HG03432 (cell line): ENCODE measurements at regions not wholly inside any gene's neighbourhood (a gene's known extent, or its start where the extent isn't known, plus 50 kb on each side); places are given as distances from the start of the nearest gene placed in this dataset.

Experiments used
- ATAC-seq: cut with Tn5 transposase; IDR thresholded peaks from one replicate; pipeline ENCODE4 v1.9.1; 2021; ENCODE audit warnings: mild to moderate bottlenecking, moderate library complexity; ENCODE audit not compliant: unreplicated experiment

DNA sequence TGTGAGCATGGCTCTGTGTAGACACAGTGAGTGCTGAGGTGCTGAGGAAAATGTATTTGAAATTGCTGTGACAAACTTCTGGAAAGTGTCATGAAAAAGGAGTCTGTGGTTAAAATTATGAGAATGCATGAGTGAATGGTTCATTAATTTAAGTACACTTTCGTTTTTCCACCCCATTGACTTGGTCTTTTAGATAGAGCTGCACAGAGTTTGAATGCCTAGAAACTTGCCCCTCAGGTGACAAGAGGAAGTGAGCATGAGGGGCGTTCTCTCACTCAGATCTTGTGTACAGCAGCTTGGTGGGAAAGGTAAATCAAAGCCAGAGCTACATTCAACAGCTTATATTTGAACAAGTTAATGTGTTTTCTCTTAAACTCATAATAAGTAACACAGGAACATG is 296.8 kb downstream of the WDR72 start:
- no peak for ATAC-seq

DNA sequence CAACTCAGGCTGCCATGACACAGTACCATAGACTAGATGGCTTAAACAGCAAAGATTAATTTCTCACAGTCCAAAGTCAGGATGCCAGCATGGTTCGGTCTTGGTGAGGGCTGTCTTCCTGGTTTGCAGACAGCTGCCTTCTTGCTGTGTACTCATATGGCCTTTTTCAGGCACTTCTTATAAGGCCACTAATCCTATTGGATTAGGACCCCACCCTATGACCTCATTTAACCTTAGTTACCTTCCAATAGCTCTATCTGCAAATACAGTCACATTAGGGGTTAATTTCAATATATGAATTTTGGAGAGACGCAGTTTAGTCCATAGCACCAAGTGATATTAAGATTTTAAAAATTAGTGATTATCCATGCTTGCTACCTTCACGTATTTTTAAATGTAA is 297.8 kb downstream of the WDR72 start:
- no peak for ATAC-seq

- no peak for ATAC-seq
Observed at GRCh38 chr15:53458736-53459135, 300.7 kb downstream of the WDR72 start.

- ATAC-seq = no peak
Observed at GRCh38 chr15:53457479-53457878, 302.0 kb downstream of the WDR72 start.

DNA sequence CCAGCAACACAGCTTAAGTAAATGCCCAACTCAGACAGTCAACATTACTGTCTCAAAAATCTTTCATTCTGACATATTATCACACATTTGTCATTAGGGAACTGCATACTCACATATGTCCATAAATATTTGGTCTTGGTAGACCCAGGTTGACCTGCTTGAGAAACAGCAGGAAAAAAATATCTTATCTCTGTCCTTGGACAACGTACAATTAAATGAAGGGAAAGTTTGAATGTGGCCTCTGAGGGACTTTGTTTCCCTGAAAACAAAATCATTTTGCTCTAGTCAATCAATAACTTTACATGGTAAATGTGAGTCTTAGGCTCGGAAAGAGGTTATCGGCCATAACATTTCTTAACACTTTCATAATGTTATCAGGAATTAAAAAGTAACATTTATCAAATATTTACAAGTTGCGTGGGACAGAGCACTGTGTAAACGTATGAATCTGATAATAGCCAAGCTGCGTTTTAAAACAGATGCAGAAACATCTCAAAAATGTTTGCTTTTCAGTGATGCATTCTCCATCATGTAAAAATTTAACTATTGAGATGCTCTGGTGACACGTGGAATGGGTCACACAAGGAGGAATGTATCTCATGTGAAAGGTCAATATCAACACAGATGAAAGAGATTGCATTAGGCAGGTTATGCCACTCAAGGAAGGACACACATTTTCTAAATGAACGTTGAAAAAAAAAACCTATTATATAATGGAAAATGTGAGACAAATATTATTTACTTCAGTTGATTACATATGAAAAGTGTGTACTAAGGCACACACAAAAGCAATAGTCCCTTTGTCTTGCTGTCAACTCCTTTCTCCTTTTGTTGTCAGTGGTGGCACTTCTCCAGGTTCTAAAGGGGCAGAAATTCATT is 304.4 kb downstream of the WDR72 start:
- no peak for ATAC-seq

DNA sequence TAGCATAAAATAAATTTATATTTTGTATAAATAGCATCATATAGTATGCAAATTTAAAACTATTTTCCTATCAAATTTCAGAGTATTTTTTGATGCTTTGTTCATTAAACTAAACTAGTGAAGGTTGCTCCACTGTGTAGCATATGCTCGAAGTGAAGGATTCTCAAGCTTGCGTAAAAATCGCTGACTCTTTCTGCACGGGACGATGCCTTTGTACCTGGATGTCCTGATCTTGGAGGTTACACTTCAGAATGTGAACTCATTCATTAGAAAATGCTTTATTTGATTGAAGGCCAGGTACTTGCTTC is 305.0 kb downstream of the WDR72 start:
- ATAC-seq = no peak

DNA sequence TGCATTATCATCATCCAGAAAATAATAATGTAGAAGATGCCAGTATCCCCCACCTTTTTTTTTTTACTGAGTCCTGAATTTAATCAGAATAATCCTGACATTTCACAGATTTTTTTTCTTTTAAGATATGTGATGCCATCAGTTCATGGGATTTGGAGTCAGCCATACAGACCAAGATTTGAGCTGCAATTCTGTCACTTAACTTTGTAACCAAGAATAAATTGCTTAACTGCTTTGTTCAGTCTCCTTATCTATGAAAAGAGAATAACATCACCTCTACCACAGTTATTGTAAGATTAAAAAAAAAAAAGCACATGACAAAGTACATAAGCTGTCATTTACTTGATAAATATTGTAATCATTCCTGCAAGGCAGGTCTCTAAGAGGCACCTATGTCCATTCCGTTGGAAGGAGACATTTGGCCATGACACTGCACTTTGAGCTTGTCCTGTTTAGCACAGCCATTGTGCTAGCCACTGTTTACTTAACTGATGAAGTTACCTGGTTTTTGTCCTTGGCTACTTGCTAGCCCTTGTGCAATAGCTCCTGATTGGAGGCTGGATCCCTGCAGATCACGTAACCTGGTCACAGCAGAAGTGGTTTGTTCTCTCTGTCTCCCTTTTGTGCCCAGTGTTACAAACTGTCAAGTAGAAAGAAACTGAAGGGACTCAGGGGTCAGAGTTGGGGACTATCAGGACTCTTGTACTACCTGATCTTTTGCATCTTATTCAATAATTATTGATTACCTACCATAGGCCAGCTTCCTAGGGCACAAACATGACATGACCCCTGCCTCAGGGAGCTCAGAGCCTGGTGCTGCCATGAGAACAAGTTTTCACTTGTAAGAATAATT is 306.0 kb downstream of the WDR72 start:
- no peak for ATAC-seq

DNA sequence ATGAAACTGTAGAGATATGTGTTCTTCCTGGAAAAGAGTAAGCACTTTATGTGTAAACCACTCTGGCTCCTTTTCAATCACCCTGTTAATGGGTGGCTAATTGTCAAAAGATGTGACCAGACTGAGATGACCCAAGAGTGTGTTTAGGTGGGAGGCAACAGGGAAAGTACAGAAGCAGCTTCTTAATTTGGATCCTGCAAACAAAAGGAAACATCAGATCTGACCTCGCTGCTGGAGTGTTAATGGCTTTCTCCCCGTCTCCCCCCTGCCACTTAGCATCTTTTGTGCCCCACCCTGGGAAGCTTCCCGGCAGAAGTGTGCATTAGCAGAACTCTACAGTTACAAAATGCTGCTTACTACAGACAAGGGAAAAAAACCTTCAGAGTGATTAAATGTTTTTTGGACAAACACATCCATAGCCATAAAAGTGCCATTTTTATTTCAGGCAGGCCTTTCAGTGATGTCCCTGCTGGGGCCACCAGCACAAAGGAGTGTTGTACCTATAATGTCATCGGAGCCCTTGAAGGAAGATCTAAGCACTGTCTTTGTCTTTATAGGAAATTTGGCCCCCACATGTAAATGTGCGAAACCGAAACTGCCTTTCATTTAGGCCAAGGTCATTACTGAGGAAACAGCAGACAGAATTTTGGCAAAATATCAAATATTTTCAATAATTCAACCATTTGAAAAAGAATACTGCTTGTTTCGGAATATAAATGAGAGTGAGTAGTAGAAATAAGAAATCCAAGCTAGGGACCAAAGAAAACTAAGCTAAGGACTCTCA is 311.0 kb downstream of the WDR72 start:
- no peak for ATAC-seq

- ATAC-seq = no peak
Observed at GRCh38 chr15:53447742-53448141, 311.7 kb downstream of the WDR72 start.

- no peak for ATAC-seq
Observed at GRCh38 chr15:53447053-53447574, 312.3 kb downstream of the WDR72 start.

DNA sequence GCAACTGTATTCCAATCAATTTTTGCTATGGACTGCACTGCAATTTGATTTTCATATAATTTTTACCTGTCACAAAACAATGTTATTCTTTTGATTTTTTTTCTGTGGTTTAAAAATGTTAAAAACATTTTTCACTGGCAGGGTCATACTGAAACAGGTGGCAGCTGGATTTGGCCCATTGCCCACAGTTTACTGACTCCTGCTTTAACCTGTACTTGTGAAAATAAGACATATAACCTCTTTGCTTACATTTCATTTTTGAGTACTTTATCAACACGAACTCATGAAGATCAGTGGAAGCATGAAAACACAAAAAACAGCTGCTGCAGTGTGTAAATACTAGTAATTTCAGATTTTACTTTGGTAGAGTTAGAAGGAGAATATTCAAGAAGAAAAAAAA is 313.1 kb downstream of the WDR72 start:
- ATAC-seq = no peak

GRCh38 chr15:53445531-53445930 is 313.9 kb downstream of the WDR72 start:
- ATAC-seq = no peak

DNA sequence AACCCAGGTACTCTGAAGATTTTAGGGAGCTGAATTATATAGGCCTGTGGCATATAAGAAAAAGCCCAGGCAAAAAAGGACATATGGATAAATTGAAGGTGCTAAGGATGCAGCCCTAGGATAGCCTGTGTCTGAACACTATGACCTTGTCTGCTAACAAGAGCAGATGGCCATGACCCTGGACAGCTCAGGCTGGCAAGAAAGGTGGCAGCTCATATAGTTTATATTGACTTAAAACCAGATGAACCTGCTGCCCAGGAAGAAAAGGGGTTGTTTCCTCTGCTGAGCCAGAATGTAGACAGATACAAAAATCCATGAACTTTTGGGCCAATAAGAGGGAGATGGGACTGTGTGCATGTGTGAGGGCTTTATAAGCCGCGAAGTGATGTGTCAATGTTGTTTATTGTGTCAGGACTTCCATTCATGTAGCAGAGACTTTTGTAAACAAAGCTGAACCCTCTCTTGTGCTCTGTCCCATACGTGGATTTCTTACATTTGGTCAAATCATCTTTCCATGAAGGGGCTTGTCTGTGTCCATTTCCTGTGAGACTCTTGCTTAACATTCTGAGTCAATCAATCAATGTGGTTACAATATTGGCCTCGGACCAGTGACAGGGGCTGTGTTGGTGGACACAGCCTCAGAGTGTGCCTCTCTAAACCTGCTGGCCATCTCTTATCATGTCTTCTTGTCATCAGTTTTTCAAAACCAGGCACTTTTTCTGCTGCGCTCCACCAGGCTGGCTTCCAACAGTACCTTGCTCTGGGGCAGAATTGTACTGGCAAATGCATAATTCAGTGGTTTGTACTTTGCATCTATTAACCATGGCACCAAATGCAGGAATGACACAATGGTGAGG is 321.2 kb downstream of the WDR72 start:
- ATAC-seq = no peak

DNA sequence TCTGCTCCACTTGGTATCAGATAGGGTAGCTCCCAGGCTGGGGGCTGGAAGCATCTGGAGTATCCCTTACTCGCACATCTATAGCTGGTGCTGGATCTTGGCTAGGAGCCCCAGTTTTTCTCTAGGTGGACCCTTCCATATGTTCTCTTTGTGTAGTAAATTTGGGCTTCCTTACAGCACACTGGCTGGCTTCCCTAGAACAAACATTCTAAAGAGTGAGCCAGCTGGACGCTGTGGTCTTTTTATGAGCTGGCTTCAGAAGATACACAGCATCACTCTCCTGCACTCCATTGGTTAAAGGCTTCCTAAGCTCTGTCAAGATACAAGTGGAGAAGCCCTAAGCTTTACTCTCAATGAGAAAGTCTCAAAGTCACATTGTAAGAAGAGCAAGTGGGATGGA is 322.1 kb downstream of the WDR72 start:
- no peak for ATAC-seq

GRCh38 chr15:53434174-53434678 is 325.2 kb downstream of the WDR72 start:
- ATAC-seq = no peak

GRCh38 chr15:53416219-53416940 is 343.1 kb downstream of the WDR72 start:
- ATAC-seq = no peak

- ATAC-seq = no peak
Observed at GRCh38 chr15:53414167-53414566, 345.3 kb downstream of the WDR72 start.

DNA sequence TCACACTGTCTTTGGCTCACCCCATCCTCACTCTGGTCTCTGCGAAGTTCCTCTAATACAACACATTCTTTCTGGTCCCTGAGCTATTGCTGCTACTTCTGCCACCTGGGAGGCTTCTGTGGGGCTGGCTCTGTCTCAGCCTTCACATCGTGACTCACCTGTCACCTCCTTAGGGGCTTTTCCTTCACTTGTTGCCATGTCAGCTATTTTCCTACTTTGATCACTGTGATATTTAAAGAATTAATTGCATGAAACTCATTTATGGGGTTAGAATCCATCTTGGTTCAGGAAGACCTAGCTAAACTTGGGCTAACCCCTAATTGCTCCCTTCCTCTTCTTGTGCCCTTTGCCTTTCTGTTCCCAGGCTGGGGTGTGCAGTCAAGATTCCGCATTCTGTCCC is 346.9 kb downstream of the WDR72 start:
- ATAC-seq = no peak

DNA sequence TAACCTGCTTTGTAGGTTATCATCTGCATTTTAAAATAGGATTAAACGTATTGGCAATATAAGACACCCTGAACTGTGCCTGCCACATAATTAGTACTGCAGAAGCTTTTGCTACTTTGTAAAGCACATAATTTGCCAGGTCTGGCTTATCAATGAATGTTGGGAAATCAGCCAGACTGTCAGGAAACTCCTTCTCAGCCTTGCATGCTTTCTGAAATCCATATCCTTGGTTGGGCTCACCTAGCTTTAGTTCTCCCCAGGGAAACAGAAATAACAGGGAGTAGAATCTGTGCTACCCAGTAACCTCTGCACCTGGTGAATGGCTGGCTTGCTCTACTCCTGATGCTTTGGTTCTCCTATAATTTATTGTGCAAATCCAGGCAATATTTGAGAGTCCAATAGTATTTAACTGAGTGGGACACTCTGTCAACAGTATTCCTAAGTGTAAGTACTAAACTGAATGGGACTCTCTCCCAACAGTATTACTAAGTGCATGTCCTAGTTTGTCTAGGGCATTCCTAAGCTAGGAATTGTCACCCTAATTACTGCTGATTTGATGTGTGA is 354.5 kb downstream of the WDR72 start:
- no peak for ATAC-seq
